ENCODE measurements at regions not wholly inside any gene's neighbourhood (a gene's known extent, or its start where the extent isn't known, plus 50 kb on each side); places are given as distances from the start of the nearest gene placed in this dataset.

DNA sequence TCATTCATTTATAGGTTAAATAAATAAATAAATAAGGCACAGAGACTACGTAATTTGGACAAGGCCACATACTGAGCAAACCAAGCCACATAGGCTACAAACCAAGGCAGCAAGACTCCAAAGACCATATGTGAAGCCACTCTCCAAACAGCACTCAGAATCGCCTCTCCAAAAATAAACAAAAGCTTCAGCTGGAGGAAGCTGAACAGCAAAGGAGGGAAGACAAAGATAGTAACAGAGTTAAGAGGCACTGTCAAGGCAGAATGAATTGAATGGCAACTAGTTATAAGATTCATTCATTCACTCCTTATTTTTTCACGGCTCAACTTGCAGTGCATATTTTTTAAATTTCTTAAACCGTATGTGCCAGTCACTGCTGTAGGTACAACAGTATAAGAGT lies 200.5 kb upstream of the GRIP1 start:
- Histone ChIP-seq H3K4me3 (no peak overlapping the region), H3K27me3 (no peaks in the 10 kb centered on the region), H3K27ac (no peak overlapping the region), H3K36me3 (no peaks in the 10 kb centered on the region), H3K9me3 (no peaks in the 10 kb centered on the region), H3K4me1 (no peaks in the 10 kb centered on the region)
- DNase-seq = no peak
- 59 to 68% (median 63%) methylated on average over 4 of the region's 4 CpGs for WGBS, 5 donors
- TF ChIP-seq EP300 (IDR thresholded peaks at IDR 0.05) (no peak), CTCF (IDR thresholded peaks at IDR 0.05) (no peak), POLR2AphosphoS5 (IDR thresholded peaks at IDR 0.05) (no peak), POLR2A (IDR thresholded peaks at IDR 0.05) (no peak)
- intact Hi-C loops (cut with DNase I; ENCODE audit: low total_unique reads) = no loop called here

- Histone ChIP-seq H3K27me3 (no peaks in the 10 kb centered on the region), H3K27ac (no peak overlapping the region), H3K9me3 (no peaks in the 10 kb centered on the region), H3K4me1 (no peaks in the 10 kb centered on the region), H3K4me3 (no peak overlapping the region), H3K36me3 (no peaks in the 10 kb centered on the region)
- intact Hi-C loops (cut with DNase I; ENCODE audit: low total_unique reads) = no loop called here
- DNase-seq = no peak
- no peak for TF ChIP-seq CTCF (IDR thresholded peaks at IDR 0.05)
- no peak for TF ChIP-seq POLR2AphosphoS5 (IDR thresholded peaks at IDR 0.05)
- no peak for TF ChIP-seq EP300 (IDR thresholded peaks at IDR 0.05)
- no peak for TF ChIP-seq POLR2A (IDR thresholded peaks at IDR 0.05)
These were observed 202.5 kb upstream of the GRIP1 start for GRCh38 chr12:66881386-66881785.

- TF ChIP-seq EP300 (IDR thresholded peaks at IDR 0.05) = no peak
- TF ChIP-seq CTCF (IDR thresholded peaks at IDR 0.05) = no peak
- no peak for TF ChIP-seq POLR2AphosphoS5 (IDR thresholded peaks at IDR 0.05)
- TF ChIP-seq POLR2A (IDR thresholded peaks at IDR 0.05) = no peak
- intact Hi-C loops (cut with DNase I; ENCODE audit: low total_unique reads) = no loop called here
- DNase-seq = no peak
These were observed 205.2 kb upstream of the GRIP1 start for GRCh38 chr12:66884091-66884490.

GRCh38 chr12:66885115-66885875 lies 206.4 kb upstream of the GRIP1 start:
- no peaks in the 10 kb centered on the region for H3K27me3 ChIP-seq
- DNase-seq = no peak
- 76 to 81% (median 77%) methylated on average over 13 of the region's 13 CpGs for WGBS, 5 donors
- H3K36me3 ChIP-seq = no peaks in the 10 kb centered on the region
- H3K4me3 ChIP-seq = no peak overlapping the region
- no peak overlapping the region for H3K27ac ChIP-seq
- H3K9me3 ChIP-seq = no peaks in the 10 kb centered on the region
- TF ChIP-seq POLR2A (IDR thresholded peaks at IDR 0.05) = no peak
- TF ChIP-seq CTCF (IDR thresholded peaks at IDR 0.05) = no peak
- no peak for TF ChIP-seq POLR2AphosphoS5 (IDR thresholded peaks at IDR 0.05)
- no peak for TF ChIP-seq EP300 (IDR thresholded peaks at IDR 0.05)
- no peaks in the 10 kb centered on the region for H3K4me1 ChIP-seq
- intact Hi-C loops (cut with DNase I; ENCODE audit: low total_unique reads) = no loop called here

More at GRCh38 chr12:66884091-66884490, 205.2 kb upstream of the GRIP1 start:
- WGBS, 5 donors = 72 to 87% (median 80%) methylated on average over 11 of the region's 11 CpGs
- Histone ChIP-seq H3K27ac (no peak overlapping the region), H3K27me3 (no peaks in the 10 kb centered on the region), H3K4me1 (no peaks in the 10 kb centered on the region), H3K9me3 (no peaks in the 10 kb centered on the region), H3K4me3 (no peak overlapping the region), H3K36me3 (no peaks in the 10 kb centered on the region)

Measured in stomach (tissue), 8 donors.